Neutrophil (primary cell): ENCODE measurements at regions not wholly inside any gene's neighbourhood (a gene's known extent, or its start where the extent isn't known, plus 50 kb on each side); places are given as distances from the start of the nearest gene placed in this dataset.
"Not testable (repeated sequence)": the region's sequence is repeated elsewhere in the genome, so short reads cannot be mapped to it uniquely, and the experiment has no call there.

Experiments used
- H3K27ac ChIP-seq: fragments of 200-600 bp; sonication (generic); 2 replicates; pipeline ENCODE4 v1.5.1; 2016; ENCODE audit warnings: mild to moderate bottlenecking, moderate library complexity
- H3K27me3 ChIP-seq: fragments of 200-600 bp; sonication (generic); 2 replicates; pipeline ENCODE4 v1.6.0; 2016; ENCODE audit warnings: mild to moderate bottlenecking
- H3K36me3 ChIP-seq: fragments of 200-600 bp; sonication (generic); 2 replicates; pipeline ENCODE4 v1.5.1; 2017
- H3K4me1 ChIP-seq, 2 experiments: fragments of 200-600 bp in 1 of 2; sonication (generic) in 1 of 2; 1 replicate in 1 of 2; 2 replicates in 1 of 2; pipeline versions ENCODE4 v1.5.1 to v1.6.1; 2013 to 2016; ENCODE audit warnings: low read depth in 1 of 2, low read length in 1 of 2, mild to moderate bottlenecking in 1 of 2, moderate library complexity in 1 of 2; ENCODE audit not compliant: control insufficient read depth in 1 of 2, insufficient read depth in 1 of 2
- H3K4me3 ChIP-seq, 2 experiments: fragments of 200-600 bp in 1 of 2; sonication (generic) in 1 of 2; 1 replicate in 1 of 2; 2 replicates in 1 of 2; pipeline ENCODE4 v1.5.1; 2013 to 2016; ENCODE audit warnings: low read depth in 1 of 2, low read length in 1 of 2, mild to moderate bottlenecking in 1 of 2, moderate library complexity in 1 of 2
- H3K9me3 ChIP-seq: fragments of 200-600 bp; sonication (generic); 2 replicates; pipeline ENCODE4 v1.5.1; 2016
- CTCF ChIP-seq: fragments of 200-600 bp; sonication (generic); IDR thresholded peaks from 2 replicates; pipeline ENCODE4 v1.5.1; 2016; ENCODE audit warnings: antibody characterized with exemption

GRCh38 chr3:75564427-75564826 is 99.7 kb upstream of the FRG2C start:
- H3K27ac ChIP-seq, H3K4me1 ChIP-seq, H3K36me3 ChIP-seq, H3K4me3 ChIP-seq, H3K27me3 ChIP-seq, H3K9me3 ChIP-seq: not testable (repeated sequence)

- H3K4me3 ChIP-seq, H3K9me3 ChIP-seq, H3K36me3 ChIP-seq, H3K4me1 ChIP-seq, H3K27me3 ChIP-seq, H3K27ac ChIP-seq: not testable (repeated sequence)
Observed at GRCh38 chr3:75572303-75572702, 91.8 kb upstream of the FRG2C start.

- H3K27me3 ChIP-seq: peaks cover 61% of the 10 kb centered on the region
- H3K4me1 ChIP-seq: peaks cover 2 to 11% of the 10 kb centered on the region in 2 experiments
- H3K36me3 ChIP-seq, H3K4me3 ChIP-seq, H3K27ac ChIP-seq, H3K9me3 ChIP-seq: not testable (repeated sequence)
Observed at GRCh38 chr3:75579091-75579490, 85.0 kb upstream of the FRG2C start.

GRCh38 chr3:75579536-75579935 is 84.6 kb upstream of the FRG2C start:
- not testable (repeated sequence) for H3K9me3 ChIP-seq, H3K27ac ChIP-seq, H3K36me3 ChIP-seq
- Histone ChIP-seq H3K4me3 (peak overlapping the region in 1 of 2 experiments; percentile 44), H3K27me3 (peaks cover 62% of the 10 kb centered on the region), H3K4me1 (peaks cover 2 to 11% of the 10 kb centered on the region in 2 experiments)

GRCh38 chr3:75579981-75580782 is 83.9 kb upstream of the FRG2C start:
- not testable (repeated sequence) for H3K9me3 ChIP-seq, H3K27ac ChIP-seq, H3K36me3 ChIP-seq
- Histone ChIP-seq H3K27me3 (peaks cover 62% of the 10 kb centered on the region), H3K4me1 (peaks cover 2 to 11% of the 10 kb centered on the region in 2 experiments), H3K4me3 (peak overlapping the region in 1 of 2 experiments; percentile 44)
- peak; percentile 74 for TF ChIP-seq CTCF

GRCh38 chr3:75582536-75582935 is 81.6 kb upstream of the FRG2C start:
- H3K4me3 ChIP-seq, H3K36me3 ChIP-seq: not testable (repeated sequence)
- H3K4me1 ChIP-seq: peaks cover 2 to 11% of the 10 kb centered on the region in 2 experiments

GRCh38 chr3:75583116-75583515 is 81.0 kb upstream of the FRG2C start:
- not testable (repeated sequence) for H3K9me3 ChIP-seq, H3K4me3 ChIP-seq, H3K27ac ChIP-seq, H3K36me3 ChIP-seq
- peaks cover 2 to 11% of the 10 kb centered on the region in 2 experiments for H3K4me1 ChIP-seq
- H3K27me3 ChIP-seq: peaks cover 60% of the 10 kb centered on the region

More at GRCh38 chr3:75582536-75582935, 81.6 kb upstream of the FRG2C start:
- not testable (repeated sequence) for H3K27ac ChIP-seq, H3K9me3 ChIP-seq
- H3K27me3 ChIP-seq: peaks cover 62% of the 10 kb centered on the region

GRCh38 chr3:75587695-75588094 is 76.4 kb upstream of the FRG2C start:
- not testable (repeated sequence) for H3K4me3 ChIP-seq, H3K36me3 ChIP-seq, H3K27ac ChIP-seq, H3K9me3 ChIP-seq, H3K4me1 ChIP-seq
- peaks cover 14% of the 10 kb centered on the region for H3K27me3 ChIP-seq

- not testable (repeated sequence) for H3K4me3 ChIP-seq, H3K4me1 ChIP-seq, H3K27me3 ChIP-seq, H3K27ac ChIP-seq, H3K9me3 ChIP-seq, H3K36me3 ChIP-seq
Observed at GRCh38 chr3:75590382-75590781, 73.7 kb upstream of the FRG2C start.

GRCh38 chr3:75604286-75604934 is 59.7 kb upstream of the FRG2C start:
- not testable (repeated sequence) for H3K27me3 ChIP-seq, H3K36me3 ChIP-seq, H3K27ac ChIP-seq, H3K4me3 ChIP-seq, H3K9me3 ChIP-seq, H3K4me1 ChIP-seq

GRCh38 chr3:75607996-75608395 is 56.1 kb upstream of the FRG2C start:
- not testable (repeated sequence) for H3K27ac ChIP-seq, H3K9me3 ChIP-seq

GRCh38 chr3:75609598-75609997 is 54.5 kb upstream of the FRG2C start:
- not testable (repeated sequence) for H3K9me3 ChIP-seq
- peaks cover 28% of the 10 kb centered on the region for H3K27me3 ChIP-seq

More at GRCh38 chr3:75607996-75608395, 56.1 kb upstream of the FRG2C start:
- peaks cover 32% of the 10 kb centered on the region for H3K27me3 ChIP-seq
- not testable (repeated sequence) for H3K36me3 ChIP-seq, H3K4me1 ChIP-seq, H3K4me3 ChIP-seq

More at GRCh38 chr3:75609598-75609997, 54.5 kb upstream of the FRG2C start:
- not testable (repeated sequence) for H3K4me1 ChIP-seq, H3K36me3 ChIP-seq, H3K4me3 ChIP-seq, H3K27ac ChIP-seq
